GM18511 (cell line): ENCODE measurements at regions not wholly inside any gene's neighbourhood (a gene's known extent, or its start where the extent isn't known, plus 50 kb on each side); places are given as distances from the start of the nearest gene placed in this dataset.

ENCODE experiments used
- ATAC-seq: cut with Tn5 transposase; IDR thresholded peaks from one replicate; pipeline ENCODE4 v1.9.1; 2021; ENCODE audit warnings: mild to moderate bottlenecking, moderate library complexity; ENCODE audit not compliant: unreplicated experiment

- ATAC-seq = no peak
Observed at GRCh38 chr6:130756824-130757223, 70.4 kb upstream of the SMLR1 start.

- ATAC-seq = no peak
Observed at GRCh38 chr6:130758813-130759212, 68.4 kb upstream of the SMLR1 start.

- no peak for ATAC-seq
Observed at GRCh38 chr6:130760006-130760405, 67.2 kb upstream of the SMLR1 start.

- no peak for ATAC-seq
Observed at GRCh38 chr6:130761286-130761685, 65.9 kb upstream of the SMLR1 start.

GRCh38 chr6:130765181-130765727, 62.0 kb upstream of the SMLR1 start:
- no peak for ATAC-seq

GRCh38 chr6:130766239-130767144, 60.7 kb upstream of the SMLR1 start:
- no peak for ATAC-seq

GRCh38 chr6:130769861-130770260, 57.3 kb upstream of the SMLR1 start:
- ATAC-seq = no peak

- no peak for ATAC-seq
Observed at GRCh38 chr6:130771741-130772140, 55.5 kb upstream of the SMLR1 start.

- ATAC-seq = no peak
Observed at GRCh38 chr6:130773860-130774259, 53.3 kb upstream of the SMLR1 start.

- no peak for ATAC-seq
Observed at GRCh38 chr6:130775411-130776012, 51.7 kb upstream of the SMLR1 start.

- ATAC-seq = peak; percentile 90
Observed at GRCh38 chr6:130776287-130776925, 50.8 kb upstream of the SMLR1 start.
